ENCODE measurements at regions not wholly inside any gene's neighbourhood (a gene's known extent, or its start where the extent isn't known, plus 50 kb on each side); places are given as distances from the start of the nearest gene placed in this dataset.

GRCh38 chr3:76788206-76788605, 251.7 kb upstream of the ROBO2 start:
- no peak for TF ChIP-seq CTCF (IDR thresholded peaks at IDR 0.05)
- no peak for TF ChIP-seq EZH2phosphoT487 (IDR thresholded peaks at IDR 0.05)
